HCT116 (cell line): ENCODE measurements at regions not wholly inside any gene's neighbourhood (a gene's known extent, or its start where the extent isn't known, plus 50 kb on each side); places are given as distances from the start of the nearest gene placed in this dataset.

Experiments used
- CEBPB ChIP-seq: IDR thresholded peaks from 2 replicates; pipeline ENCODE4 v1.6.1; 2012; ENCODE audit warnings: low read depth
- CTCF ChIP-seq, 3 experiments: fragments of 200-600 bp in 1 of 3; sonication (generic) in 1 of 3; IDR thresholded peaks in 2 of 3; conservative IDR thresholded peaks in 1 of 3; 2 replicates each; pipeline ENCODE4 v1.5.1; 2012 to 2017; ENCODE audit warnings: low read depth in 2 of 3, low read length in 2 of 3, antibody characterized with exemption in 1 of 3, borderline replicate concordance in 1 of 3, control low read depth in 1 of 3, mild to moderate bottlenecking in 1 of 3, mixed read lengths in 1 of 3, mixed run types in 1 of 3, moderate library complexity in 1 of 3; ENCODE audit not compliant: insufficient read depth in 1 of 3
- EZH2 ChIP-seq: fragments of 200-600 bp; sonication (generic); IDR thresholded peaks from 2 replicates; pipeline ENCODE4 v1.6.1; 2017; ENCODE audit warnings: antibody characterized with exemption, mixed run types
- EZH2phosphoT487 ChIP-seq: fragments of 200-600 bp; IDR thresholded peaks from 2 replicates; pipeline ENCODE4 v1.6.1; 2018; ENCODE audit warnings: antibody characterized with exemption, borderline replicate concordance
- JUND ChIP-seq: IDR thresholded peaks from 2 replicates; pipeline ENCODE4 v1.6.1; 2012
- MAX ChIP-seq: IDR thresholded peaks from 2 replicates; pipeline ENCODE4 v1.6.1; 2012
- POLR2A ChIP-seq: IDR thresholded peaks from 2 replicates; pipeline ENCODE4 v1.7.0; 2011; ENCODE audit warnings: borderline replicate concordance; ENCODE audit not compliant: insufficient read depth, insufficient read length; ENCODE audit errors: extremely low read depth
- RAD21 ChIP-seq: IDR thresholded peaks from 2 replicates; pipeline ENCODE4 v1.6.1; 2012; ENCODE audit warnings: low read depth, mild to moderate bottlenecking
- REST ChIP-seq: IDR thresholded peaks from 2 replicates; pipeline ENCODE4 v1.6.1; 2012; ENCODE audit warnings: low read depth
- SRF ChIP-seq: IDR thresholded peaks from 2 replicates; pipeline ENCODE4 v1.6.1; 2012; ENCODE audit warnings: low read depth
- ZBTB33 ChIP-seq: IDR thresholded peaks from 2 replicates; pipeline ENCODE4 v1.6.1; 2011; ENCODE audit warnings: mild to moderate bottlenecking, low read length, moderate library complexity; ENCODE audit not compliant: insufficient replicate concordance; ENCODE audit errors: extremely low read depth

- TF ChIP-seq CTCF (IDR thresholded peaks at IDR 0.05 in 2 of 3, conservative IDR thresholded peaks at IDR 0.05 in 1 of 3; ENCODE audit: borderline replicate concordance in 1 of 3, insufficient read depth in 1 of 3, low read depth in 2 of 3, low read length in 2 of 3) = no peak
- no peak for TF ChIP-seq EZH2phosphoT487
- no peak for TF ChIP-seq SRF
- no peak for TF ChIP-seq RAD21
- no peak for TF ChIP-seq CEBPB
- no peak for TF ChIP-seq MAX
- TF ChIP-seq EZH2 = no peak
- TF ChIP-seq ZBTB33 = no peak
- no peak for TF ChIP-seq JUND
- TF ChIP-seq POLR2A = no peak
- no peak for TF ChIP-seq REST
These were observed 869.5 kb upstream of the SOX9 start for GRCh38 chr17:71251276-71251675.
